HepG2 (cell line): ENCODE measurements at regions not wholly inside any gene's neighbourhood (a gene's known extent, or its start where the extent isn't known, plus 50 kb on each side); places are given as distances from the start of the nearest gene placed in this dataset.

ENCODE experiments used
- KLF13 ChIP-seq: sonication (generic); formaldehyde crosslinking; IDR thresholded peaks from 2 replicates; pipeline ENCODE4 v1.4.0; 2020; ENCODE audit warnings: mild to moderate bottlenecking, missing genetic modification reagents
- SRSF1 ChIP-seq: fragments of 200-400 bp; formaldehyde crosslinking; optimal IDR thresholded peaks from 2 replicates; pipeline ENCODE3; 2017; ENCODE audit warnings: mild to moderate bottlenecking, low read depth, low read length, moderate library complexity
- ZNF776 ChIP-seq: sonication (generic); formaldehyde crosslinking; IDR thresholded peaks from 2 replicates; pipeline ENCODE4 v1.4.0; 2020; ENCODE audit warnings: mild to moderate bottlenecking, missing genetic modification reagents
- TF ChIP-seq, protein P1 (sequence below), 2 experiments: IDR thresholded peaks; 2 replicates each; pipeline ENCODE4 v1.6.1; 2011 to 2012; ENCODE audit warnings: low read length in 2 of 2, borderline replicate concordance in 1 of 2, low read depth in 1 of 2, mild to moderate bottlenecking in 1 of 2, moderate library complexity in 1 of 2
- TF ChIP-seq, protein P2 (sequence below): sonication (generic); formaldehyde crosslinking; IDR thresholded peaks from 2 replicates; pipeline ENCODE4 v1.5.0; 2020; ENCODE audit warnings: mild to moderate bottlenecking, missing genetic modification reagents
- TF ChIP-seq, protein P3 (sequence below): sonication (generic); formaldehyde crosslinking; IDR thresholded peaks from 2 replicates; pipeline ENCODE4 v1.5.0; 2020; ENCODE audit warnings: mild to moderate bottlenecking, missing genetic modification reagents, moderate library complexity
- TF ChIP-seq, protein P4 (sequence below): sonication (generic); formaldehyde crosslinking; IDR thresholded peaks from 2 replicates; pipeline ENCODE4 v1.8.1; 2023; ENCODE audit warnings: missing genetic modification reagents, inconsistent platforms, borderline replicate concordance

DNA sequence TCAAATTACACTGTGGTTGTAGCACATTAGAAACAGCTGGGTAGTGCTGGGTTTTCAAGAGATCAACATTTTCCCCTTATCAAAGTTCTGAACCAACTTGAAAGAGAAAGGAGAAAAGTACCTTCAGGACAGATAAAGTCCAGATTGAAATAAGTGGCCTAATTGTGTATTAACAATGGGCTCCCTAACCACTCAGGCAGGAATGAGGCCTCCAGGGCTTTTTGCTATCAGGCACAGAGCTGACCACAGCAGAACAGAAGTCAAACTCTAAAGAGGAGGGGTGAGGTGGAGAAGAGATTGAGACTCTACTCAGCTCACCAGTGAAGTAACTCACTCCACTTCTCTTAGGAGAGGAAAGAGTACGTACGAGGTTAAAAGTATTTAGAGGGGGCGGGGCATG is 394.1 kb upstream of the PHF14 start:
- TF ChIP-seq, protein P1, sequence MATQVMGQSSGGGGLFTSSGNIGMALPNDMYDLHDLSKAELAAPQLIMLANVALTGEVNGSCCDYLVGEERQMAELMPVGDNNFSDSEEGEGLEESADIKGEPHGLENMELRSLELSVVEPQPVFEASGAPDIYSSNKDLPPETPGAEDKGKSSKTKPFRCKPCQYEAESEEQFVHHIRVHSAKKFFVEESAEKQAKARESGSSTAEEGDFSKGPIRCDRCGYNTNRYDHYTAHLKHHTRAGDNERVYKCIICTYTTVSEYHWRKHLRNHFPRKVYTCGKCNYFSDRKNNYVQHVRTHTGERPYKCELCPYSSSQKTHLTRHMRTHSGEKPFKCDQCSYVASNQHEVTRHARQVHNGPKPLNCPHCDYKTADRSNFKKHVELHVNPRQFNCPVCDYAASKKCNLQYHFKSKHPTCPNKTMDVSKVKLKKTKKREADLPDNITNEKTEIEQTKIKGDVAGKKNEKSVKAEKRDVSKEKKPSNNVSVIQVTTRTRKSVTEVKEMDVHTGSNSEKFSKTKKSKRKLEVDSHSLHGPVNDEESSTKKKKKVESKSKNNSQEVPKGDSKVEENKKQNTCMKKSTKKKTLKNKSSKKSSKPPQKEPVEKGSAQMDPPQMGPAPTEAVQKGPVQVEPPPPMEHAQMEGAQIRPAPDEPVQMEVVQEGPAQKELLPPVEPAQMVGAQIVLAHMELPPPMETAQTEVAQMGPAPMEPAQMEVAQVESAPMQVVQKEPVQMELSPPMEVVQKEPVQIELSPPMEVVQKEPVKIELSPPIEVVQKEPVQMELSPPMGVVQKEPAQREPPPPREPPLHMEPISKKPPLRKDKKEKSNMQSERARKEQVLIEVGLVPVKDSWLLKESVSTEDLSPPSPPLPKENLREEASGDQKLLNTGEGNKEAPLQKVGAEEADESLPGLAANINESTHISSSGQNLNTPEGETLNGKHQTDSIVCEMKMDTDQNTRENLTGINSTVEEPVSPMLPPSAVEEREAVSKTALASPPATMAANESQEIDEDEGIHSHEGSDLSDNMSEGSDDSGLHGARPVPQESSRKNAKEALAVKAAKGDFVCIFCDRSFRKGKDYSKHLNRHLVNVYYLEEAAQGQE (IDR thresholded peaks at IDR 0.05; ENCODE audit: borderline replicate concordance in 1 of 2, low read depth in 1 of 2, low read length in 2 of 2) = no peak
- TF ChIP-seq, protein P2, sequence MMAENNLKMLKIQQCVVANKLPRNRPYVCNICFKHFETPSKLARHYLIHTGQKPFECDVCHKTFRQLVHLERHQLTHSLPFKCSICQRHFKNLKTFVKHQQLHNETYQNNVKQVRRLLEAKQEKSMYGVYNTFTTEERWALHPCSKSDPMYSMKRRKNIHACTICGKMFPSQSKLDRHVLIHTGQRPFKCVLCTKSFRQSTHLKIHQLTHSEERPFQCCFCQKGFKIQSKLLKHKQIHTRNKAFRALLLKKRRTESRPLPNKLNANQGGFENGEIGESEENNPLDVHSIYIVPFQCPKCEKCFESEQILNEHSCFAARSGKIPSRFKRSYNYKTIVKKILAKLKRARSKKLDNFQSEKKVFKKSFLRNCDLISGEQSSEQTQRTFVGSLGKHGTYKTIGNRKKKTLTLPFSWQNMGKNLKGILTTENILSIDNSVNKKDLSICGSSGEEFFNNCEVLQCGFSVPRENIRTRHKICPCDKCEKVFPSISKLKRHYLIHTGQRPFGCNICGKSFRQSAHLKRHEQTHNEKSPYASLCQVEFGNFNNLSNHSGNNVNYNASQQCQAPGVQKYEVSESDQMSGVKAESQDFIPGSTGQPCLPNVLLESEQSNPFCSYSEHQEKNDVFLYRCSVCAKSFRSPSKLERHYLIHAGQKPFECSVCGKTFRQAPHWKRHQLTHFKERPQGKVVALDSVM (CRISPR knock-in tag) = no peak
- TF ChIP-seq KLF13 = no peak
- TF ChIP-seq, protein P3, sequence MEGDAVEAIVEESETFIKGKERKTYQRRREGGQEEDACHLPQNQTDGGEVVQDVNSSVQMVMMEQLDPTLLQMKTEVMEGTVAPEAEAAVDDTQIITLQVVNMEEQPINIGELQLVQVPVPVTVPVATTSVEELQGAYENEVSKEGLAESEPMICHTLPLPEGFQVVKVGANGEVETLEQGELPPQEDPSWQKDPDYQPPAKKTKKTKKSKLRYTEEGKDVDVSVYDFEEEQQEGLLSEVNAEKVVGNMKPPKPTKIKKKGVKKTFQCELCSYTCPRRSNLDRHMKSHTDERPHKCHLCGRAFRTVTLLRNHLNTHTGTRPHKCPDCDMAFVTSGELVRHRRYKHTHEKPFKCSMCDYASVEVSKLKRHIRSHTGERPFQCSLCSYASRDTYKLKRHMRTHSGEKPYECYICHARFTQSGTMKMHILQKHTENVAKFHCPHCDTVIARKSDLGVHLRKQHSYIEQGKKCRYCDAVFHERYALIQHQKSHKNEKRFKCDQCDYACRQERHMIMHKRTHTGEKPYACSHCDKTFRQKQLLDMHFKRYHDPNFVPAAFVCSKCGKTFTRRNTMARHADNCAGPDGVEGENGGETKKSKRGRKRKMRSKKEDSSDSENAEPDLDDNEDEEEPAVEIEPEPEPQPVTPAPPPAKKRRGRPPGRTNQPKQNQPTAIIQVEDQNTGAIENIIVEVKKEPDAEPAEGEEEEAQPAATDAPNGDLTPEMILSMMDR (CRISPR knock-in tag) = no peak
- TF ChIP-seq, protein P4, sequence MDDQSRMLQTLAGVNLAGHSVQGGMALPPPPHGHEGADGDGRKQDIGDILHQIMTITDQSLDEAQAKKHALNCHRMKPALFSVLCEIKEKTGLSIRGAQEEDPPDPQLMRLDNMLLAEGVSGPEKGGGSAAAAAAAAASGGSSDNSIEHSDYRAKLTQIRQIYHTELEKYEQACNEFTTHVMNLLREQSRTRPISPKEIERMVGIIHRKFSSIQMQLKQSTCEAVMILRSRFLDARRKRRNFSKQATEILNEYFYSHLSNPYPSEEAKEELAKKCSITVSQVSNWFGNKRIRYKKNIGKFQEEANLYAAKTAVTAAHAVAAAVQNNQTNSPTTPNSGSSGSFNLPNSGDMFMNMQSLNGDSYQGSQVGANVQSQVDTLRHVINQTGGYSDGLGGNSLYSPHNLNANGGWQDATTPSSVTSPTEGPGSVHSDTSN = no peak
- TF ChIP-seq ZNF776 (CRISPR knock-in tag) = no peak
- TF ChIP-seq SRSF1 = no peak
